A673 (cell line): ENCODE measurements at regions not wholly inside any gene's neighbourhood (a gene's known extent, or its start where the extent isn't known, plus 50 kb on each side); places are given as distances from the start of the nearest gene placed in this dataset.
"Not testable (repeated sequence)": the region's sequence is repeated elsewhere in the genome, so short reads cannot be mapped to it uniquely, and the experiment has no call there.

Experiments
- BruUV-seq: library from RNA; stranded (reverse); fragments of 400-500 nt; replicated peaks from 2 replicates; lab custom pipeline; 2021; lab: Mats Ljungman, UMichigan
- CTCF ChIA-PET: fragments of 300-600 bp; sonication (Branson Sonifier 250); formaldehyde crosslinking; loops from one replicate; lab custom pipeline; 2022; ENCODE audit warnings: antibody characterized with exemption; lab: Charles Lee
- POLR2A ChIA-PET: fragments of 300-600 bp; sonication (Branson Sonifier 250); formaldehyde crosslinking; loops from one replicate; lab custom pipeline; 2022; ENCODE audit warnings: antibody characterized with exemption; ENCODE audit not compliant: low non-redundant PET; lab: Charles Lee
- DNase-seq: peaks from one replicate; pipeline ENCODE4 v3.0.0-alpha.2; 2015; ENCODE audit warnings: low spot score
- H3K27ac ChIP-seq: fragments of 200-600 bp; sonication (generic); 2 replicates; pipeline ENCODE4 v1.5.1; 2016; ENCODE audit warnings: mixed run types, low read depth, mild to moderate bottlenecking, mixed read lengths, antibody characterized with exemption, low read length; ENCODE audit not compliant: poor library complexity, severe bottlenecking
- H3K27me3 ChIP-seq: fragments of 200-600 bp; sonication (generic); replicated peaks from 2 replicates; pipeline ENCODE4 v1.6.1; 2017; ENCODE audit warnings: mixed run types, low read depth, mild to moderate bottlenecking, mixed read lengths, antibody characterized with exemption, low read length; ENCODE audit not compliant: insufficient read depth, poor library complexity
- H3K36me3 ChIP-seq: fragments of 200-600 bp; sonication (generic); 2 replicates; pipeline ENCODE4 v1.6.1; 2016; ENCODE audit warnings: mixed run types, mild to moderate bottlenecking, mixed read lengths, antibody characterized with exemption, low read length; ENCODE audit not compliant: insufficient read depth, poor library complexity, severe bottlenecking
- H3K4me1 ChIP-seq: fragments of 200-600 bp; sonication (generic); 2 replicates; pipeline ENCODE4 v1.6.1; 2017; ENCODE audit warnings: mixed run types, mild to moderate bottlenecking, mixed read lengths, antibody characterized with exemption, low read length; ENCODE audit not compliant: insufficient read depth, poor library complexity, severe bottlenecking
- H3K4me3 ChIP-seq: fragments of 200-600 bp; sonication (generic); 2 replicates; pipeline ENCODE4 v1.5.1; 2016; ENCODE audit warnings: low read depth, mixed run types, mild to moderate bottlenecking, mixed read lengths, low read length; ENCODE audit not compliant: poor library complexity, severe bottlenecking
- H3K9me3 ChIP-seq: fragments of 200-600 bp; sonication (generic); 2 replicates; pipeline ENCODE4 v1.6.1; 2016; ENCODE audit warnings: mixed run types, low read depth, mild to moderate bottlenecking, mixed read lengths, antibody characterized with exemption, low read length; ENCODE audit not compliant: poor library complexity, severe bottlenecking
- CTCF ChIP-seq: fragments of 300-800, 200-600 bp; sonication (generic); conservative IDR thresholded peaks from 2 replicates; pipeline ENCODE4 v1.5.1; 2017; ENCODE audit warnings: low read depth, mild to moderate bottlenecking, antibody characterized with exemption, low read length, moderate library complexity, mixed read lengths
- EZH2 ChIP-seq: fragments of 200-600 bp; sonication (generic); IDR thresholded peaks from 2 replicates; pipeline ENCODE4 v1.6.1; 2017; ENCODE audit warnings: borderline replicate concordance, low read depth, mild to moderate bottlenecking, mixed read lengths, antibody characterized with exemption, low read length; ENCODE audit not compliant: poor library complexity, severe bottlenecking
- intact Hi-C: fragments of 100-400 bp; cut with micrococcal nuclease; formaldehyde crosslinking; loops from one replicate; pipeline ENCODE4 v1.10.0; 2022; ENCODE audit not compliant: unreplicated experiment

DNA sequence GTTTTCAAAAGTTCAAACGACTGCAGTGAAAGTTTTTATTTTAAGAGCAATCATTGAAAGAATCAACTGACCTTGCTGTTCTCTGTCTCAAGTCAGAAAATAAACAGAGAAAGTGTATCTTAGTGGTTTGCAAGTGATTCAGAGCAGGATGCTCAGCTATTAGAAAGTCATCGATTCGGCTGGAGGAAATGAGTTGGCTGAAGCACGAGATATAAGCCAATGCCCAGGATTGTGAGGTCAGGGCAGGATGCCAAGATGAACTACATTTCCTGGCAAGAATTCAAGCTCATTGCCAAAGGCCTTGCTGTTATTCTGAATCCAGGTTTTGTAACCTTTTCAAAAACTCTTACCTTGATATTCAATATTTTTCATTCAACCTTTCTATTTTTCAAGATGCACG is 541.4 kb upstream of the BOD1L1 start:
- BruUV-seq, result no TSS peak
- DNase-seq, result peak; percentile 39
- ChIA-PET CTCF (no interaction called here), POLR2A (no interaction called here)
- H3K4me1 ChIP-seq, result no peaks in the 10 kb centered on the region
- H3K27me3 ChIP-seq, result no peaks in the 10 kb centered on the region
- H3K4me3 ChIP-seq, result no peak overlapping the region
- intact Hi-C loops, result no loop called here
- TF ChIP-seq CTCF (no peak), EZH2 (no peak)
- no peaks in the 10 kb centered on the region for H3K9me3 ChIP-seq
- H3K36me3 ChIP-seq, result no peaks in the 10 kb centered on the region
- H3K27ac ChIP-seq, result no peak overlapping the region

GRCh38 chr4:14169460-14169859 is 541.9 kb upstream of the BOD1L1 start:
- H3K4me3 ChIP-seq, result no peak overlapping the region
- H3K4me1 ChIP-seq, result no peaks in the 10 kb centered on the region
- POLR2A ChIA-PET, result no interaction called here
- no peak for TF ChIP-seq EZH2
- no peak for TF ChIP-seq CTCF
- CTCF ChIA-PET, result no interaction called here
- H3K27me3 ChIP-seq, result no peaks in the 10 kb centered on the region
- no peak overlapping the region for H3K27ac ChIP-seq
- DNase-seq, result no peak
- intact Hi-C loops, result no loop called here
- no TSS peak for BruUV-seq
- H3K9me3 ChIP-seq, result no peaks in the 10 kb centered on the region
- no peaks in the 10 kb centered on the region for H3K36me3 ChIP-seq

DNA sequence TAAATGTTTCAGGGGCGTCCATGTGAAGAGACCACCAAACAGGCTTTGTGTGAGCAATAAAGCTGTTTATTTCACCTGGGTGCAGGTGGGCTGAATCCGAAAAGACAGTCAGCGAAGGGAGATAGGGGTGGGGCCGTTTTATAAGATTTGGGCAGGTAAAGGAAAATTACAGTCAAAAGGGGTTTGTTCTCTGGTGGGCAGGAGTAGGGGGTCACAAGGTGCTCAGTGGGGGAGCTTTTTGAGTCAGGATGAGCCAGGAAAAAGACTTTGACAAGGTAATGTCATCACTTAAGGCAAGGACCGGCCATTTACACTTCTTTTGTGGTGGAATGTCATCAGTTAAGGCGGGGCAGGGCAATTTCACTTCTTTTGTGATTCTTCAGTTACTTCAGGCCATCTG is 542.4 kb upstream of the BOD1L1 start:
- POLR2A ChIA-PET, CTCF ChIA-PET, DNase-seq, H3K36me3 ChIP-seq, H3K4me3 ChIP-seq, H3K27ac ChIP-seq, BruUV-seq, intact Hi-C loops, H3K4me1 ChIP-seq, H3K9me3 ChIP-seq, H3K27me3 ChIP-seq: not testable (repeated sequence)

DNA sequence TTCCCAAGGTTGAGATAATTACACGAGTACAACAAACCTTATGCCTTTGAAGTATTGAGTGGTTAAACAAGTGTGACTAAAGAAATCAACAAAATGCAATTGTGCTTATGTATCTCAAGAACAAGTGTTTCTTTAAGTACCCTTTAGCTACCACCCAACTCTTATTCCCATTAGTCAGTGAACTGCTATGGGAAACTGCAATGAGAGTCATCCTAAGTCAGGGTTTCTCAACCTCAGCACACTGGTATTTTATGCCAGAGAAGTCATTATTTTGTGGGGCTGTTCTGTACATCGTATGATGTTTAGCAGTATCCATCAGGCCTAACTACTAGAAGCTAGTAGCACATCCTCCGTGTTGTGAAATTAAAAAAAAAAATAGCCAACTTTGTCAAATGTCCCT is 549.1 kb upstream of the BOD1L1 start:
- Histone ChIP-seq H3K4me1 (peaks cover 18% of the 10 kb centered on the region), H3K36me3 (no peaks in the 10 kb centered on the region), H3K9me3 (no peaks in the 10 kb centered on the region), H3K27ac (no peak overlapping the region), H3K4me3 (no peak overlapping the region), H3K27me3 (no peaks in the 10 kb centered on the region)
- POLR2A ChIA-PET, result interaction anchor here (0.7 kb wide), 1 partner anchor 27 kb away, joined by 5 read pairs; no protein-coding TSS in a partner anchor
- DNase-seq, result no peak
- BruUV-seq, result no TSS peak
- intact Hi-C loops, result no loop called here
- CTCF ChIA-PET, result no interaction called here
- no peak for TF ChIP-seq CTCF
- TF ChIP-seq EZH2, result no peak
